ENCODE measurements at regions not wholly inside any gene's neighbourhood (a gene's known extent, or its start where the extent isn't known, plus 50 kb on each side); places are given as distances from the start of the nearest gene placed in this dataset.

DNA sequence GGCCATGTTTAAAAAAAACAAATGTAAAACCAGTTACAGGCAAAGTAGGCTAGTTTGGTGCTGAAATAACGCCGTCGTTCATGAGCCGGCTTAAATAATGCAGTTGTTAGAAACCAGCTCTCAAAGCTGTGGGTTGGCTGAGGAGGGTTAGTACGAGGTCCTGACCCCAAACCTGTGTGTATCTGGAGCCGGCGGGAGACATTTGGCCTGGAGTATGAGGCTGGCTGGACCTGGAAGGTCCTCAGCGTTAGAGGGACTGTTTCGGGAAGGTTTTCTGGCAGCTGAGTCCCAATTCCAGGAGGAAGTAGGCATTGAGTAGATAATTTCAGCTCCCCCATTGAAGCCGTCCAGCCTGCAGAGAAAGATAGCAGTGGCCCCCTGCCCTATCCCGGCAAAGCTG, 73.4 kb upstream of the PPP2R3B start:
- TF ChIP-seq SUZ12 (IDR thresholded peaks at IDR 0.05; ENCODE audit: extremely low read depth, insufficient read depth, insufficient read length) (no peak), YY1 (IDR thresholded peaks at IDR 0.05; ENCODE audit: insufficient read depth, insufficient read length) (no peak)

Measured in NT2/D1 (cell line).